Ishikawa (cell line): ENCODE measurements at regions not wholly inside any gene's neighbourhood (a gene's known extent, or its start where the extent isn't known, plus 50 kb on each side); places are given as distances from the start of the nearest gene placed in this dataset.

Experiments used
- CEBPB ChIP-seq: IDR thresholded peaks from 2 replicates; pipeline ENCODE4 v1.6.1; 2012
- CREB1 ChIP-seq: IDR thresholded peaks from 2 replicates; pipeline ENCODE4 v1.6.1; 2012; ENCODE audit warnings: low read depth
- EGR1 ChIP-seq: IDR thresholded peaks from 2 replicates; pipeline ENCODE4 v1.6.1; 2012
- EP300 ChIP-seq: IDR thresholded peaks from 2 replicates; pipeline ENCODE4 v1.6.1; 2012; ENCODE audit warnings: borderline replicate concordance
- FOXM1 ChIP-seq: IDR thresholded peaks from 2 replicates; pipeline ENCODE4 v1.6.1; 2012; ENCODE audit warnings: low read depth, borderline replicate concordance
- MAX ChIP-seq: IDR thresholded peaks from 2 replicates; pipeline ENCODE4 v1.6.1; 2012
- NFIC ChIP-seq: IDR thresholded peaks from 2 replicates; pipeline ENCODE4 v1.6.1; 2012
- RAD21 ChIP-seq: IDR thresholded peaks from 2 replicates; pipeline ENCODE4 v1.6.1; 2012; ENCODE audit warnings: low read depth
- TAF1 ChIP-seq: IDR thresholded peaks from 2 replicates; pipeline ENCODE4 v1.6.1; 2012; ENCODE audit warnings: low read depth, mild to moderate bottlenecking
- TCF12 ChIP-seq: IDR thresholded peaks from 2 replicates; pipeline ENCODE4 v1.6.1; 2012; ENCODE audit warnings: low read depth
- TEAD4 ChIP-seq: IDR thresholded peaks from 2 replicates; pipeline ENCODE4 v1.6.1; 2012
- USF1 ChIP-seq: IDR thresholded peaks from 2 replicates; pipeline ENCODE4 v1.6.1; 2012
- YY1 ChIP-seq: IDR thresholded peaks from 2 replicates; pipeline ENCODE4 v1.6.1; 2012; ENCODE audit warnings: low read depth
- ZBTB7A ChIP-seq: IDR thresholded peaks from 2 replicates; pipeline ENCODE4 v1.6.1; 2012; ENCODE audit warnings: low read depth
- TF ChIP-seq, protein P1 (sequence below): IDR thresholded peaks from 2 replicates; pipeline ENCODE4 v1.6.1; 2012; ENCODE audit warnings: low read depth, mild to moderate bottlenecking

DNA sequence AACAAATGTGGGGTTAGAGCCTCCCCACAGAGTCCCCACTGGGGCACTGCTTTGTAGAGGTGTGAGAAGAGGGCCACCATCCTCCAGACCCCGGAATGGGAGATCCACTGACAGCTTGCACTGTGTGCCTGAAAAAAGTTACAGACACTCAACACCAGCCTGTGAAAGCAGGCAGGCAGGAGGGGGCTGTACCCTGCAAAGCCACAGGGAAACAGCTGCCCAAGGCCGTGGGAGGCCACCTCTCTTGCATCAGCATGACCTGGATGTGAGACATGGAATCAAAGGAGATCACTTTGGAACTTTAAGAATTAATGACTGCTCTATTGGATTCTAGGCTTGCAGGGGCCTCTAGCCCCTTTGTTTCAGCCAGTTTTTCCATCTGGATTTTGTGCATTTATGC, 782.3 kb downstream of the BRINP1 start:
- no peak for TF ChIP-seq ZBTB7A

DNA sequence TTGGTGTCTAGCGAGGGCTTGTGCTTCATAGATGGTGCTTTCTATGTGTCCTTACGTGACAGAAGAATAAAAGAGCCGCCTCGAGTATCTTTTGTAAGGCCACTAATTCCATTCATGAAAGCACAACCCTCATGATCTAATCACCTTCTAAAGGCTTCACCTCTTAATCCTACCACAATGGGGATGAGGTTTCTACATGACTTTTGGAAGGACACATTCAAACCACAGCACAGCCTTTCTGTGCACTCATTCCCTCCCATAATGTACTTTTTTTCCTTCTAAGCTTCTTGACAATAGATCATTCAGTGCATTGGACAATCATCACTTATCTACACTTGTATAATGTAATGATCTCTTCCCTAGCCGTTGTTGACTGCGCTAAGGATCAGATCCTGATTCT, 774.8 kb downstream of the BRINP1 start:
- TF ChIP-seq TEAD4 (no peak), USF1 (no peak), CEBPB (no peak), RAD21 (no peak), FOXM1 (no peak), MAX (no peak), ZBTB7A (no peak), TCF12 (no peak), NFIC (no peak), YY1 (no peak), EGR1 (no peak), EP300 (no peak), CREB1 (no peak), TAF1 (no peak)
- TF ChIP-seq, protein P1, sequence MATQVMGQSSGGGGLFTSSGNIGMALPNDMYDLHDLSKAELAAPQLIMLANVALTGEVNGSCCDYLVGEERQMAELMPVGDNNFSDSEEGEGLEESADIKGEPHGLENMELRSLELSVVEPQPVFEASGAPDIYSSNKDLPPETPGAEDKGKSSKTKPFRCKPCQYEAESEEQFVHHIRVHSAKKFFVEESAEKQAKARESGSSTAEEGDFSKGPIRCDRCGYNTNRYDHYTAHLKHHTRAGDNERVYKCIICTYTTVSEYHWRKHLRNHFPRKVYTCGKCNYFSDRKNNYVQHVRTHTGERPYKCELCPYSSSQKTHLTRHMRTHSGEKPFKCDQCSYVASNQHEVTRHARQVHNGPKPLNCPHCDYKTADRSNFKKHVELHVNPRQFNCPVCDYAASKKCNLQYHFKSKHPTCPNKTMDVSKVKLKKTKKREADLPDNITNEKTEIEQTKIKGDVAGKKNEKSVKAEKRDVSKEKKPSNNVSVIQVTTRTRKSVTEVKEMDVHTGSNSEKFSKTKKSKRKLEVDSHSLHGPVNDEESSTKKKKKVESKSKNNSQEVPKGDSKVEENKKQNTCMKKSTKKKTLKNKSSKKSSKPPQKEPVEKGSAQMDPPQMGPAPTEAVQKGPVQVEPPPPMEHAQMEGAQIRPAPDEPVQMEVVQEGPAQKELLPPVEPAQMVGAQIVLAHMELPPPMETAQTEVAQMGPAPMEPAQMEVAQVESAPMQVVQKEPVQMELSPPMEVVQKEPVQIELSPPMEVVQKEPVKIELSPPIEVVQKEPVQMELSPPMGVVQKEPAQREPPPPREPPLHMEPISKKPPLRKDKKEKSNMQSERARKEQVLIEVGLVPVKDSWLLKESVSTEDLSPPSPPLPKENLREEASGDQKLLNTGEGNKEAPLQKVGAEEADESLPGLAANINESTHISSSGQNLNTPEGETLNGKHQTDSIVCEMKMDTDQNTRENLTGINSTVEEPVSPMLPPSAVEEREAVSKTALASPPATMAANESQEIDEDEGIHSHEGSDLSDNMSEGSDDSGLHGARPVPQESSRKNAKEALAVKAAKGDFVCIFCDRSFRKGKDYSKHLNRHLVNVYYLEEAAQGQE = no peak

DNA sequence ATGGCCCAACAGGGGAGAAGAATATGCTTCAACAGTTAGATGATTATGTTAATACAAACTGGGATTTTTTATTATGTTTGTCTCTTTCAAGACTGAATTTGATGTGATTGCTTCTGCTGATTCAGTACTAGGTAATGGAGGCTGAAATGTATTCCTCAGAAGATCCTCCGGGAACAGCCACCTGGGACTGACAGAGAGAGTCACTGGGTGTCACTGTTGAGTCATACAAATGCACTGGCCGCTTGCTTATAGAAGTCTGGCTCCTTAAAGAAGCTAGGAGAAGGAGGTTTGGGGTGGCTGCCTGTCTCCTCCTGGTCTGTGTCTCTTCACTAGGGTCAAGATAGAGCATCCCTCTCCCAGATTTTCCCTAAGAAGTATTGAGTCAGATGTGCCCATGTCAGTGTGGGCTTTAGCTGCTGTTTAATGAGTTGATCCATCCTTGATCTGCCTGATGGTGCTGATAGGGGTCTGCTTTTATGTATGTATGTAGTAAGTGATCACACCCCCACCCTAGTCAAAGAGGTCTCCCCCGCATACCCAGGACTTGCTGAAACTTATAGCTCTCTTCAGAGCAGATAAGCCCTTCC, 773.4 kb downstream of the BRINP1 start:
- TF ChIP-seq ZBTB7A (no peak), RAD21 (peak; percentile 71)

DNA sequence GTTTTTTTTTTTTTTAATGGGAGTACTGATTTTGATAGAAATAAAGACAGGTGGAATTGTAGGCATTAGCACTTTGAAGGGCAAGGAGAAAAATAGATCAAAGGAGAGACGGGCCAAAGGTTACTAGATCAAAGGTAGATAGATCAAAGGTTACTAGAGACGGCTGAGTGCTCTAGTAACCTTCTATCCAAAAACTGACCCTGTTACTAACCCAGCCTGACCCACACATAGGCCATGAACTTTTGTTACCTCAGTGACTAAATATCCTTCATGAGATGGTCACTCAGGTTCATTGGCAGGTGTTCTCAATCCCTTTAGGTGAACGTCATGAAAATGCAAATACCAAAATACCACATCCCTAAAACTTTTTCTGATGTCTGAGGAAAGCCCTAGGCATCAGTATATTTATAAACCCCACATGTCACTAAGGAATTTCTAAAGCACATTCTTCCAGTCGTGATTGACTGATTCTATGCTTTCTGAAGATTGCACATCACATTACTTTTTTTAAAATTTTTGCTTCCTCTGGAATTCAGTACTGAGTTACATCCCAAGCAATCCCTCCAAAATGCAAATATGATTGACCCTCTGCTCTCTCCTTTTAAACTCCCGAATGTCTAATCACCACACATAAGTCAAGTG, 772.7 kb downstream of the BRINP1 start:
- TF ChIP-seq MAX (no peak), YY1 (no peak), TCF12 (no peak), ZBTB7A (no peak), NFIC (no peak), CREB1 (no peak), FOXM1 (no peak), USF1 (no peak), TAF1 (no peak), EGR1 (no peak), RAD21 (no peak), CEBPB (no peak), TEAD4 (no peak)
- TF ChIP-seq, protein P1 = no peak

DNA sequence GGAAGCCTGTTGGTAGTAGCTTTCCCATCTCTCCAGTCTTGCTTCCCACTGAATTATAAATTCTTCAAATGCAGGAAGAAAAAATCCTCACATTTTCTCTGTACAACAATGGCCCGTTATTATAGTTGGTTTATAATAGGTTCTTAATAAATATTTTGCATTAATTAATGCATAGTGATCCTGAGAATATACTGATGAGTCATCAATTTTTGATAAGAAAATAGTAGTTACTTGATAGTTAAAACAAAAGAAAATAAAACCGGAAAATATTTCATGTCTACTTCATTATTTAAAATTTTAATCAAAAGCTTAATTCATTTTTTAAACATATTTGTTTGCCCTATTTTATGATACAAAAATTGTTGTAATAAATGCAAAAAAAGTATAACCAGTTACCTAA, 762.6 kb downstream of the BRINP1 start:
- TF ChIP-seq TAF1 (no peak), USF1 (no peak), MAX (no peak), RAD21 (no peak), ZBTB7A (no peak), TEAD4 (no peak), EGR1 (no peak), YY1 (no peak), NFIC (no peak), FOXM1 (no peak), TCF12 (no peak), CREB1 (no peak), CEBPB (no peak), EP300 (no peak)
- TF ChIP-seq, protein P1 = no peak
